CD4-positive, alpha-beta T cell treated with Interleukin-4 for 1 hour (primary cell): ENCODE measurements at regions not wholly inside any gene's neighbourhood (a gene's known extent, or its start where the extent isn't known, plus 50 kb on each side); places are given as distances from the start of the nearest gene placed in this dataset.

Experiments used
- DNase-seq, 2 donors: peaks; one replicate each; pipeline ENCODE4 v3.0.0-alpha.2; 2020 to 2022

GRCh38 chr4:153034681-153035080 is 98.6 kb downstream of the FHDC1 start:
- DNase-seq = no peak

- no peak for DNase-seq
These were observed 100.9 kb downstream of the FHDC1 start for GRCh38 chr4:153036931-153037482.

- no peak for DNase-seq
These were observed 102.6 kb downstream of the FHDC1 start for GRCh38 chr4:153038623-153039311.

GRCh38 chr4:153039542-153040185 is 103.5 kb downstream of the FHDC1 start:
- no peak for DNase-seq

DNA sequence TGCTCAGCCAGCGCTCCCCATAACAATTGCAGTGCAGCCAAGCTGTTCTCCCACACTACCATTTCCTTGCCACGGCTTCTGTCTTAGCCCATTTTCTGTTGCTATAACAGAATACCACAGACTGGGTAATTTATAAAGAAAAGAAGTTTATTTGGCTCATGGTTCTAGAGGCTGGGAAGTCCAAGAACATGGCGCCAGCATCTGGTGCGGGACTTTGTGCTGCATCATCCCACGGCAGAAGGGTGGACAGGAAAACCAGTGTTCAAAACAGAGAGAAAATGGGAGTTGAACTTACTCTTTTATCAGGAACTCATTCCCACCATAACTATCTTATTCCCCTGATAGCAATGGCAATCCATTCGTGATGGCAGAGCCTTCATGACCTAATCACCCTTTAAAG is 104.6 kb downstream of the FHDC1 start:
- no peak for DNase-seq

DNA sequence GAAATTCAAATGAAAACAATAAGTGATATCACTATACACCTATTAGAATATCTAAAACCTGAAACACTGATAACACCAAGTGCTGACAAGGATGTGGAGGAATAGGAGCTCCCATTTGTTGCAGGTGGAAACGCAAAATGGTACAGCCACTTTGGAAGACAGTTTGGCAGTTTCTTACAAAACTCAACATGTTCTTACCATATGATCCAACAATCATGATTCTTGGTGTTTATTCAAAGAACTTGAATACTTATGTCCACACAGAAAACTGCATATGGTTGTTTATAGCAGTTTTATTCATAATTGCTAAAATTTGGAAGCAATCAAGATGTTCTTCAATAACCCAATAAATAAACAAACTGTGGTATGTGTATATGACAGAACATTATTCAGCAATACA is 107.9 kb downstream of the FHDC1 start:
- DNase-seq = no peak

DNA sequence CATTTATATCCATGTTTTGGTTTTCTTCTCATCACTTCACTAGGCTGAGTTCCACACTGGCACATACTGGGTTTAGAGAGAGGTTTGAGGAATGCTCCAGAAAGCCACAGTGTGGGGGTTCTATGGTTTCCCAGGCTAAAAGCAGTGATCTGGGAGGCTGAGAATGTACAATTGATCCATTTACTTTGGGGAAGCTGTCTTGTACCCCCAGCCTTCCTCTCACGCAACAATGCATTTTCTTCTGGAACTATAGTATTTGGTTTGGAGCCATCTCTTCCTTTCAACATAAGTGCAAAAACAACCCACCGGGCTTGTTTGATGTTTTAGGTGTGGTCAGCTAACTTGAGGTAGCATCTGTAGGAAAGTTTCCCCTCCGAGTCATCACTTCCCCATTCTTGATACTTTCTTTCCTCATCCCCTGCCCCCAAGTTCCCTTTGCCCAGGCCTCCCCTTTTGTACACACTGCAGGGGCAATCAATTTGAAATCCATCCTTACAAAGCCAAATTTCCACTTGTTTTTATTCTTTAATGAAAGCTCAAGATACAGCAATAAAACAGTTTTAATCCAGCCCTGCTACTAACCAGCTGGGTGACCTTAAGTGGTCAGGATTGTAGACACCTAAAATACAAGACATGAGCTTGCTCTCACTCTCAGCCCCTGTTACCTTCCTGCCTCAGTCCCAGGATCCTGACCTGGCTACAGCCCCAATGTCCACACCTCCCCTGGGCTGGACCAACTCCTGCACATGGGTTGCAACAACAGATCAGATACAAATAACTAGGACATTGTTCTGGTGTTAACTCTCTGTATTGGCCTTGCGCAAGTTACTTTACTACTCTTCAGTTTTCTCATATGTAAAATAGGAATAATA is 109.2 kb downstream of the FHDC1 start:
- peak in 1 of 2 donors; percentile 42 for DNase-seq

DNA sequence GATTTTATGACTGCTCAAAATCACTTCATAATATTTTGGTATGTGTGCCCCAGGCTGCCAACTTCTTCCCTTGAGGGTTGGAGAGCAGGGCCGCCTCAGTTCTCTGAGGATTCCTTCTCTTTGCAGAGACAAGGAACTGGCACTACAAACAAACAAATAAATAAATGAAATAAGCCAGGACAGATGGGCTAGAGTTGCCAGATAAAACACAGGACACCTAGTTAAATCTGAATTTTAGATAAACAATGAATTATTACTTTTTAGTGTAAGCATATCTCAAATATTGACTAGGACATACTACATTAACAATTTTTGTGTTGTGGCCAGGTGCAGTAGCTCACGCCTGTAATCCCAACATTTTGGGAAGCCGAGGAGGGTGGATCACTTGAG is 122.5 kb downstream of the FHDC1 start:
- DNase-seq = no peak

GRCh38 chr4:153060196-153060595 is 124.1 kb downstream of the FHDC1 start:
- DNase-seq = no peak

DNA sequence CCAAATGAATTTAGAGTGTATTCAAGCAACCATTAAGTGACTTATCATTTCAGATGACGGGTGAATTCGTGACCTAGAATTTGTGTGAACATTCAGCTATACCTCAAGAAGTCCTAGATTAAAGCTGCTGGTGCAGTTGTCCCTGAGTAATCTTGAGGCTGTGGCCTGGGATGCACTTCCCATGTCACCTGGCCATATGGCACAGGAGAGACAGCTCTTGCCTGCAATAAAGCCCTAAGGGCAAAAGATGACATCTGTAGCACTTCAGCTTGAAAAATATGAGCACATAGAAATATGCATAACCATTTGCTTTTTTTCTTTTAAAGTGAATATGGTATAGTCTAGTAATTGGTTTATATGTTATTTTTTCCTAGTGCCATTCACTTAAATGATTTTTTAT is 125.8 kb downstream of the FHDC1 start:
- no peak for DNase-seq

GRCh38 chr4:153062652-153063168 is 126.6 kb downstream of the FHDC1 start:
- DNase-seq = no peak

GRCh38 chr4:153063490-153063889 is 127.4 kb downstream of the FHDC1 start:
- no peak for DNase-seq

- no peak for DNase-seq
These were observed 128.4 kb downstream of the FHDC1 start for GRCh38 chr4:153064571-153064970.

DNA sequence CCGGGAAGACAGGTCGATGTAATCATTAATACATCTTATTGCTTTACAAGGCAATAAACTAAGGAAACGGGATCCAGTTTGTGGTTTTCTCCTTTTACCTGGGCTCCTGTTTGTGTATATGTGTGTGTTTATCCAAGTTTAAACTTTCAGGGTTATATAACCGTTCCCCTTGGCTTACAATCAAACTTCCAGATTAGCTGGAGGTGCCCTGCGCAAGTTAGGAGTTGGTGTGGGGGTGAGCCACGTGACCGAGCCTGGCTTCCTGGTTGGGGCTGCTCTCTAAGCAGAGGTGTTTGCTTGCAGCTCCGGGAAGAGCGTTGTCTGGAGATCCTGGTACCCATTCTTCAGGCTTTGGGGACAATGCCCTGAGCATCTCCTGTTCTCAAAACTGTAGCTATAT is 129.2 kb downstream of the FHDC1 start:
- DNase-seq = no peak

GRCh38 chr4:153067376-153067775 is 131.3 kb downstream of the FHDC1 start:
- no peak for DNase-seq

- DNase-seq = no peak
These were observed 132.6 kb downstream of the FHDC1 start for GRCh38 chr4:153068751-153069150.

- DNase-seq = no peak
These were observed 132.2 kb upstream of the TRIM2 start for GRCh38 chr4:153071958-153072598.

DNA sequence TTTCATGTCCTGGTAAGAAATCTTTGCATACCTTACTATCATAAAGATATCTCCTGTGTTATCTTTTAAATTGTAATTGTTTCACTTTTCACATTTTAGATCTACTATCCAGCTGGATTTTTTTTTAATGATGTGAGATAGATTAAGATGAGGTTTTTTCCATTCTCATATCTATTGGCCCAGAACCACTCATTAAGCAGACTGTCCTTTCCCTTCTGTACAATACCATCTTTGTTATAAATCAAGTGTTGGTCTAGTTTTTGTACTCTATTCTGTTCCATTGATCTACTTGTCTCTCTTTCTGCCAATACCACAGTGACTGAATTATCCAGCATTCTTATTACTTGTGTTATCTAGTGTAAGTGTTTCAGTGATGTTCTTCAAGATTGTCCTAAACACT is 131.6 kb upstream of the TRIM2 start:
- DNase-seq = no peak

- no peak for DNase-seq
These were observed 129.8 kb upstream of the TRIM2 start for GRCh38 chr4:153074486-153074885.

DNA sequence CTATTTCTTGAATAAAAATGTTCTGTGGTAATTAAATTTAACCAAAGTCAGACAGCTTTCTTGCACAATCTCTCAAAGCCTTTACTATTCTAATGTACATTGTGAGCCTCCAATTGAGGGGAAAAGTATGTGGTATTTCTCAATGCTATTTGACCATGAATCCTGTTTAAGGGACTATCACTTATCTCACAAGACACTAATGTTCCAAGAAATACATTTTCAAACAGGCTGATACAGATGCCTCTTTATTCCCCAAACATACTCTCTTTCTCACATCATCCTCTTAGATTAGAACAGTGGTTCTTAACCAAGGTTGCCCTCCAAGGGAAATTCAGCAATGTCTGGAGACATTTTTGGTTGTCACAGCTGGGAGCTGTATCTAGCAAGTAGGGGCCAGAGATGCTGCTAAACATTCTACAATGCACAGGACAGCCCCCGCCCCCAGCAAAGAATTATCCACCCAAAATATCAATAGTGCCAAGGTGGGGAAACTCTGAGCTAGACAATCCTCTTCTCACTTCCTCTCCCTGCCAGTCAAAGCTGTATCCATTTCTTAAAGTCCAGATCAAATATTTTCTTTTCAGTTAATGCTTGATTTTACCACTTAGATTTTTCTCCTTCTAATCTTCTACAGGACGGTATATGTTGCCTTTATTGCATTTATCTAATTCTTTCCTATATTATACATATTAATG is 129.2 kb upstream of the TRIM2 start:
- DNase-seq = no peak

DNA sequence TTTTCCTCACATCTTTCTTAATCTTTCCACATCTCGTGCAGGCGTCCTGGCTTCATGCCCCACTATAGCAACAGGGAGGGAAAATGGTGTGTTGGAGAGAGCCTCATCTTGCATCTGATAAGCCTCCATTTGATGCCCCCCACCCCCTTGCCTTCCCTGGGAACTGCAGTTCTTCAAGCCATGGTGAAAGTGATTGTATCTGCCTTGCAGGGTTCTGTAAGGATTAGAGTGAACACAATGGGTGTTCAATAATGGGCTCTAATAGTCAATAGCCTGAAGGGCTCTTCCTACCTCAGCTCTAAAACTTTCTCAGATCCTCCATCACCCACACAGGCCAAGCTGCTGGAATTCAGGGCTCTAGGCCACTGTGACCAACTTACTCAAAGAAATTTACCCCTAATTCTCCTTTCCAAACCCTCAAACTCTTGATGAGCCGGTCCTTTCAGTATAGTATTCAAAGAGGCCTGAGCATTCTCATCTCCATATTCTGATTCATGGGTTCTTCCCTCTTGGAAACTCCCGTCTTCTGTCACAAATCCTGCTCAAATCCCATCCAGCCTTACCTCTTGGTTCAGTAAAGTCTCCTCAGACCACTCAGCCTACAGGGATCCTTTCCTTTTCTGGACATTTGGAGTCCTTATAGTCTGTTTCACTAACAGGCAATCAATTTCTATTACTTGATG is 128.3 kb upstream of the TRIM2 start:
- no peak for DNase-seq

DNA sequence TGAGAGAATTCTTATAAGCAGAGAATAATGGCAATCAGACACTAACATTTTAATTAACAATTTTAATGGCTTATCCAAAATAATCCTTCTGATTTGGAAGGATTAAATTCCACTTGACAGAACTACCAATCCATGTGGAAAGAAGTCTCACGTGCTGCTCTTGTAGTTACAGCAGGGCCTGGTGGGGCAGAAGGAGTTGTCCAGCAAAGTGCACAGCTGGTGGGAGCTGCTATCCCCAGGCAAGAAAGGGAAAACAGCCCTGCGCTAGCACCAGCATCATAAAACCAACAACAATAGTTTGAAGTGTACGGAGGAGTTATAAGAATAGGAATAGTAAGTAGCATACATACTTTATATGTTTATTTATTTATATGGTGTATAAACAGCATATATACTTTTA is 127.4 kb upstream of the TRIM2 start:
- no peak for DNase-seq
